Osteoblast (primary cell): ENCODE measurements at regions not wholly inside any gene's neighbourhood (a gene's known extent, or its start where the extent isn't known, plus 50 kb on each side); places are given as distances from the start of the nearest gene placed in this dataset.

ENCODE experiments used
- DNase-seq: peaks from one replicate; pipeline ENCODE4 v3.0.0; 2011; ENCODE audit warnings: low spot score, mixed read lengths; ENCODE audit not compliant: insufficient read length; ENCODE audit errors: missing footprints
- H2AFZ ChIP-seq: 2 replicates; pipeline ENCODE4 v1.6.0; 2011; ENCODE audit warnings: mild to moderate bottlenecking, low read length
- H3K27ac ChIP-seq: 2 replicates; pipeline ENCODE4 v1.5.1; 2011; ENCODE audit warnings: mild to moderate bottlenecking, low read depth, low read length, moderate library complexity
- H3K27me3 ChIP-seq: 2 replicates; pipeline ENCODE4 v1.6.0; 2012; ENCODE audit warnings: mild to moderate bottlenecking, control low read depth, inconsistent platforms, low read length, moderate library complexity; ENCODE audit not compliant: insufficient read depth
- H3K36me3 ChIP-seq: 2 replicates; pipeline ENCODE4 v1.5.1; 2011; ENCODE audit warnings: mild to moderate bottlenecking, low read length, control low read depth, moderate library complexity; ENCODE audit not compliant: insufficient read depth
- H3K4me1 ChIP-seq: 2 replicates; pipeline ENCODE4 v1.5.1; 2011; ENCODE audit warnings: mild to moderate bottlenecking, low read length, control low read depth, moderate library complexity; ENCODE audit not compliant: insufficient read depth
- H3K4me2 ChIP-seq: 2 replicates; pipeline ENCODE4 v1.6.0; 2011; ENCODE audit warnings: mild to moderate bottlenecking, low read length; ENCODE audit not compliant: insufficient read depth
- H3K4me3 ChIP-seq: fragments of 200-600 bp; sonication (generic); 3 replicates; pipeline ENCODE4 v1.5.1; 2012; ENCODE audit warnings: mild to moderate bottlenecking, low read length, inconsistent platforms; ENCODE audit not compliant: insufficient read depth
- H3K79me2 ChIP-seq: 2 replicates; pipeline ENCODE4 v1.6.0; 2012; ENCODE audit warnings: mild to moderate bottlenecking, low read length, control low read depth, inconsistent platforms; ENCODE audit not compliant: insufficient read depth
- H3K9me3 ChIP-seq: 2 replicates; pipeline ENCODE4 v1.5.1; 2011; ENCODE audit warnings: low read depth, low read length, control low read depth
- H4K20me1 ChIP-seq: 2 replicates; pipeline ENCODE4 v1.6.0; 2012; ENCODE audit warnings: mild to moderate bottlenecking, low read length, control low read depth; ENCODE audit not compliant: insufficient read depth
- TF ChIP-seq, protein P1 (sequence below): IDR thresholded peaks from 2 replicates; pipeline ENCODE4 v1.5.1; 2011; ENCODE audit warnings: mild to moderate bottlenecking, low read depth, low read length, moderate library complexity; ENCODE audit errors: extremely low read depth

DNA sequence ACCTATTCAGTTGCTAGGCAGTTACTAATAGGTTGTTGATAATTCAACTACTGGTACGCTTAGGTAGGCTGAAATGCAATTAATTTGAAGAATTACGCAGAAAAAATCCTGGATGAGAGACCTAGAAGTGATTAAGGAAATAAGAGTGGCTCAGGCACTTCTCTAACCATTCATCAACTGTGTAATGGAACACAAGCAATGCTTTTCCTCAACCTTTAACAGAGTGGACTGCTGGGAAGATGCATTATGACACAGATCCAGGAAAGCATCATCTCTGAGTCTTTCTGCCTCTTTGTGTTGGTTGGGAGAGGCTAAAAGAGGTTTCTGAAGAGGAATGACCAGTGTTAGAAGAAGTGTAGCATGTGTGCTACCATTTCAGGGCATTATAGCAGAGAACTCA lies 992.2 kb downstream of the TSN start:
- no peak overlapping the region for H3K4me3 ChIP-seq
- no peak for DNase-seq
- no peaks in the 10 kb centered on the region for H3K4me1 ChIP-seq
- H3K27ac ChIP-seq: no peak overlapping the region
- no peaks in the 10 kb centered on the region for H3K79me2 ChIP-seq
- H3K4me2 ChIP-seq: no peak overlapping the region
- TF ChIP-seq, protein P1, sequence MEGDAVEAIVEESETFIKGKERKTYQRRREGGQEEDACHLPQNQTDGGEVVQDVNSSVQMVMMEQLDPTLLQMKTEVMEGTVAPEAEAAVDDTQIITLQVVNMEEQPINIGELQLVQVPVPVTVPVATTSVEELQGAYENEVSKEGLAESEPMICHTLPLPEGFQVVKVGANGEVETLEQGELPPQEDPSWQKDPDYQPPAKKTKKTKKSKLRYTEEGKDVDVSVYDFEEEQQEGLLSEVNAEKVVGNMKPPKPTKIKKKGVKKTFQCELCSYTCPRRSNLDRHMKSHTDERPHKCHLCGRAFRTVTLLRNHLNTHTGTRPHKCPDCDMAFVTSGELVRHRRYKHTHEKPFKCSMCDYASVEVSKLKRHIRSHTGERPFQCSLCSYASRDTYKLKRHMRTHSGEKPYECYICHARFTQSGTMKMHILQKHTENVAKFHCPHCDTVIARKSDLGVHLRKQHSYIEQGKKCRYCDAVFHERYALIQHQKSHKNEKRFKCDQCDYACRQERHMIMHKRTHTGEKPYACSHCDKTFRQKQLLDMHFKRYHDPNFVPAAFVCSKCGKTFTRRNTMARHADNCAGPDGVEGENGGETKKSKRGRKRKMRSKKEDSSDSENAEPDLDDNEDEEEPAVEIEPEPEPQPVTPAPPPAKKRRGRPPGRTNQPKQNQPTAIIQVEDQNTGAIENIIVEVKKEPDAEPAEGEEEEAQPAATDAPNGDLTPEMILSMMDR: no peak
- no peaks in the 10 kb centered on the region for H3K27me3 ChIP-seq
- H3K36me3 ChIP-seq: no peaks in the 10 kb centered on the region
- H2AFZ ChIP-seq: no peak overlapping the region
- no peaks in the 10 kb centered on the region for H3K9me3 ChIP-seq
- H4K20me1 ChIP-seq: no peaks in the 10 kb centered on the region

GRCh38 chr2:122748552-122749011 lies 993.1 kb downstream of the TSN start:
- TF ChIP-seq, protein P1: no peak
- Histone ChIP-seq H3K9me3 (no peaks in the 10 kb centered on the region), H4K20me1 (no peaks in the 10 kb centered on the region), H3K79me2 (no peaks in the 10 kb centered on the region), H3K4me3 (no peak overlapping the region), H3K4me2 (no peak overlapping the region), H3K4me1 (no peaks in the 10 kb centered on the region), H3K36me3 (no peaks in the 10 kb centered on the region), H2AFZ (no peak overlapping the region), H3K27ac (no peak overlapping the region), H3K27me3 (no peaks in the 10 kb centered on the region)
- peak; percentile 6 for DNase-seq

DNA sequence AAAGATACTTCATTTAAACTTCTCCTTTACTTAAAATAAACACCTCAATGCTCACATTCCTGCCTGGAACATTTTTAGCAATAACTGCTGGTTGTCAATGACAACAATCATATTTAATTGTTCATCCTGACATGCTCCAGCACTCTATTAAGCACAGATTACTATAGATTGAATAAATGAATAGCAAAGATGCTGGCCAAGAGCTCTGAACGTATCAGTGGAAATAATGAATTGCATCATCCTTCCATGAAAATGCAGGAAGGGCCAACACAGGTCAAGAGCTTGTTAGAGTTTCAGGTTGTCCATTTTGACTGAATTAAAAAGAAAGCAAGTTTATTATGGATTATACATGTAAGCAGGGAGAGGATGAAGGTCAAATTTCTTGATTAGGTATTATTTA lies 994.0 kb downstream of the TSN start:
- no peak for DNase-seq
- TF ChIP-seq, protein P1: no peak
- no peak overlapping the region for H2AFZ ChIP-seq
- H3K27me3 ChIP-seq: no peaks in the 10 kb centered on the region
- no peaks in the 10 kb centered on the region for H3K9me3 ChIP-seq
- H3K4me1 ChIP-seq: no peaks in the 10 kb centered on the region
- H3K4me2 ChIP-seq: no peak overlapping the region
- H3K79me2 ChIP-seq: no peaks in the 10 kb centered on the region
- H4K20me1 ChIP-seq: no peaks in the 10 kb centered on the region
- no peak overlapping the region for H3K27ac ChIP-seq
- no peaks in the 10 kb centered on the region for H3K36me3 ChIP-seq
- H3K4me3 ChIP-seq: no peak overlapping the region

DNA sequence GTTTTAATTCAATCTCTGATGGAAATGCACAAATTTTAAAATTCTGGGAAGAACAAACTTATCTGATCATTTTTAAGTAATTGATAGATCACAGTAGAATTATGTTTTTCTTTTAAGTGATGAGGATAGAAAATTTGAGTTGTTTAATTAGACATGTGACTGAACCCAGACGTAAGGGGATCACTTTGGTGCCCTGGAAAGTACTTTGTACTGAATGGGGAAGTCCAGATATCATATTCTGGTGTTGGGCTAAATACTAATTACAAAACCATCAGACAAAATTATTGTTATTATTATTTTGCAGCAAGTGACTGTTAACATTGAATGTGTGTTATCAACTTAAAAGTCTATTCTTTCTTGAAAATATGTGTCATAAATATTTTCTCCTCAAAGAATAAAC lies 994.6 kb downstream of the TSN start:
- no peak overlapping the region for H3K4me3 ChIP-seq
- H4K20me1 ChIP-seq: no peaks in the 10 kb centered on the region
- H3K9me3 ChIP-seq: no peaks in the 10 kb centered on the region
- H3K4me1 ChIP-seq: no peaks in the 10 kb centered on the region
- no peak overlapping the region for H2AFZ ChIP-seq
- no peaks in the 10 kb centered on the region for H3K27me3 ChIP-seq
- no peak for DNase-seq
- H3K36me3 ChIP-seq: no peaks in the 10 kb centered on the region
- TF ChIP-seq, protein P1: no peak
- no peak overlapping the region for H3K4me2 ChIP-seq
- H3K27ac ChIP-seq: no peak overlapping the region
- no peaks in the 10 kb centered on the region for H3K79me2 ChIP-seq
